Gastrocnemius medialis (tissue), 4 donors: ENCODE measurements at regions not wholly inside any gene's neighbourhood (a gene's known extent, or its start where the extent isn't known, plus 50 kb on each side); places are given as distances from the start of the nearest gene placed in this dataset.

Experiments used
- POLR2A ChIP-seq, 2 donors: fragments of 450-650 bp; IDR thresholded peaks; one replicate each; pipeline ENCODE4 v1.6.1; 2017; ENCODE audit warnings: antibody characterized with exemption in 2 of 2, mild to moderate bottlenecking in 2 of 2, moderate library complexity in 2 of 2
- TF ChIP-seq, protein P1 (sequence below), 5 experiments: fragments of 450-650 bp in 3 of 5; fragments of 200-600 bp in 2 of 5; sonication (generic) in 2 of 5; IDR thresholded peaks in 4 of 5; conservative IDR thresholded peaks in 1 of 5; 1 replicate in 4 of 5; 2 replicates in 1 of 5; pipeline ENCODE4 v1.5.1; 2016 to 2019; ENCODE audit warnings: antibody characterized with exemption in 5 of 5, mild to moderate bottlenecking in 3 of 5, moderate library complexity in 3 of 5

DNA sequence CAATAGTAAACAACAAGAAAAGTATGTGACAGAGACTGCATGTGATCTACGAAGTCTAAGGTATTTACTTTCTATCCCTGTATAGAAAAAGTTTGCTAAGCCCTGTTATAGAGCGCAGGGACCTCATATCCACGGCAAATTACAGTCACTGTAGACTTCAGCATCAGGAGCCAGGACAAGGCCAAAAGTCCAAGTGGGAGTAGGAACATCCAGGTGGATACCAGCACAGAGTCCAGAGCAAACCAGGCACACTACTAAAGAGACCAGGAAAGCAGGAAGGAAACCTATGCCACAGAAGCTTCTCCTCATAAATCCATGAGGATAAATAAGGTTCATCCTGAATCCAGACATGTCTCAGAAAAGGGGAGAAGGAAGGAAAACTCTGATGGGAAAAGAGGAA is 342.2 kb upstream of the HTR2A start:
- TF ChIP-seq, protein P1, sequence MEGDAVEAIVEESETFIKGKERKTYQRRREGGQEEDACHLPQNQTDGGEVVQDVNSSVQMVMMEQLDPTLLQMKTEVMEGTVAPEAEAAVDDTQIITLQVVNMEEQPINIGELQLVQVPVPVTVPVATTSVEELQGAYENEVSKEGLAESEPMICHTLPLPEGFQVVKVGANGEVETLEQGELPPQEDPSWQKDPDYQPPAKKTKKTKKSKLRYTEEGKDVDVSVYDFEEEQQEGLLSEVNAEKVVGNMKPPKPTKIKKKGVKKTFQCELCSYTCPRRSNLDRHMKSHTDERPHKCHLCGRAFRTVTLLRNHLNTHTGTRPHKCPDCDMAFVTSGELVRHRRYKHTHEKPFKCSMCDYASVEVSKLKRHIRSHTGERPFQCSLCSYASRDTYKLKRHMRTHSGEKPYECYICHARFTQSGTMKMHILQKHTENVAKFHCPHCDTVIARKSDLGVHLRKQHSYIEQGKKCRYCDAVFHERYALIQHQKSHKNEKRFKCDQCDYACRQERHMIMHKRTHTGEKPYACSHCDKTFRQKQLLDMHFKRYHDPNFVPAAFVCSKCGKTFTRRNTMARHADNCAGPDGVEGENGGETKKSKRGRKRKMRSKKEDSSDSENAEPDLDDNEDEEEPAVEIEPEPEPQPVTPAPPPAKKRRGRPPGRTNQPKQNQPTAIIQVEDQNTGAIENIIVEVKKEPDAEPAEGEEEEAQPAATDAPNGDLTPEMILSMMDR (IDR thresholded peaks at IDR 0.05 in 4 of 5, conservative IDR thresholded peaks at IDR 0.05 in 1 of 5) = no peak
- TF ChIP-seq POLR2A (IDR thresholded peaks at IDR 0.05) = no peak
